Lung (tissue), 11 donors: ENCODE measurements at regions not wholly inside any gene's neighbourhood (a gene's known extent, or its start where the extent isn't known, plus 50 kb on each side); places are given as distances from the start of the nearest gene placed in this dataset.

Source experiments
- ATAC-seq: fragments of 200-7000 bp; cut with Tn5 transposase; one replicate; pipeline ENCODE4 v1.9.1; 2020; ENCODE audit warnings: moderate number of reproducible peaks; ENCODE audit not compliant: insufficient read depth, low FRiP score
- DNase-seq, 3 donors: peaks; one replicate each; pipeline ENCODE4 v3.0.0-alpha.2; 2013 to 2017
- H3K27ac ChIP-seq, 2 donors: one replicate each; pipeline ENCODE4 v1.5.1; 2013; ENCODE audit warnings: mild to moderate bottlenecking in 2 of 2, moderate library complexity in 2 of 2, control low read depth in 1 of 2, inconsistent platforms in 1 of 2, low read depth in 1 of 2, low read length in 1 of 2
- H3K27me3 ChIP-seq, 3 donors: one replicate each; pipeline ENCODE4 v1.5.1; 2013; ENCODE audit warnings: low read length in 2 of 3; ENCODE audit not compliant: control insufficient read depth in 3 of 3, insufficient read depth in 3 of 3
- H3K36me3 ChIP-seq, 4 donors: one replicate each; pipeline ENCODE4 v1.5.1; 2013; ENCODE audit warnings: low read length in 4 of 4, mild to moderate bottlenecking in 1 of 4, moderate library complexity in 1 of 4; ENCODE audit not compliant: control insufficient read depth in 4 of 4, insufficient read depth in 4 of 4
- H3K4me1 ChIP-seq, 5 donors: one replicate each; pipeline ENCODE4 v1.5.1; 2013; ENCODE audit warnings: low read length in 5 of 5, mild to moderate bottlenecking in 2 of 5, moderate library complexity in 1 of 5; ENCODE audit not compliant: control insufficient read depth in 5 of 5, insufficient read depth in 5 of 5
- H3K4me3 ChIP-seq: one replicate; pipeline ENCODE4 v1.5.1; 2013; ENCODE audit warnings: mild to moderate bottlenecking, control low read depth, moderate library complexity
- H3K9ac ChIP-seq, 2 donors: one replicate each; pipeline ENCODE4 v1.5.1; 2013; ENCODE audit warnings: low read length in 2 of 2, control low read depth in 1 of 2; ENCODE audit not compliant: insufficient read depth in 1 of 2
- H3K9me3 ChIP-seq, 4 donors: one replicate each; pipeline ENCODE4 v1.5.1; 2013; ENCODE audit warnings: low read length in 3 of 4, mild to moderate bottlenecking in 1 of 4, moderate library complexity in 1 of 4; ENCODE audit not compliant: control insufficient read depth in 4 of 4, insufficient read depth in 3 of 4
- CTCF ChIP-seq: IDR thresholded peaks from 2 replicates; pipeline ENCODE4 v1.5.1; 2012; ENCODE audit warnings: mild to moderate bottlenecking; ENCODE audit errors: control extremely low read depth, extremely low read depth
- WGBS, 2 donors: extraction: QIAGEN DNeasy Blood & Tissue Kit; methylation state at CpG; one replicate each; pipeline ENCODE4 v1.1.7; 2013; 5-methylcytosine and 5-hydroxymethylcytosine counted together
- donor health status: control.
- donor health status: control.
- donor health status: Bipolar disorder and iron deficiency.
- donor health status: healthy.
- donor health status: DM: yes; HTN: yes; CAD: no.

- H3K4me3 ChIP-seq: no peak overlapping the region
- no peak overlapping the region for H3K27ac ChIP-seq
- no peaks in the 10 kb centered on the region for H3K36me3 ChIP-seq
- no peak for TF ChIP-seq CTCF
- H3K9me3 ChIP-seq: no peaks in the 10 kb centered on the region
- peak in 2 of 3 donors; percentile 55 to 74 for DNase-seq
- no peak overlapping the region for H3K9ac ChIP-seq
- no peak for ATAC-seq
- no peaks in the 10 kb centered on the region for H3K27me3 ChIP-seq
- peaks cover 0 to 51% (median 8%) of the 10 kb centered on the region in 5 donors for H3K4me1 ChIP-seq
- 76 to 79% methylated on average over 2 of the region's 2 CpGs for WGBS, 2 donors
Observed at GRCh38 chr6:139711804-139712585, 337.5 kb upstream of the CITED2 start.

GRCh38 chr6:139710556-139710955, 336.1 kb upstream of the CITED2 start:
- TF ChIP-seq CTCF: no peak

GRCh38 chr6:139708337-139709199, 334.1 kb upstream of the CITED2 start:
- H3K27me3 ChIP-seq: no peaks in the 10 kb centered on the region
- peaks cover 0 to 44% (median 8%) of the 10 kb centered on the region in 5 donors for H3K4me1 ChIP-seq
- DNase-seq: peak; percentile 60 to 85 (median 78)

More at GRCh38 chr6:139710556-139710955, 336.1 kb upstream of the CITED2 start:
- Histone ChIP-seq H3K36me3 (no peaks in the 10 kb centered on the region), H3K27ac (no peak overlapping the region), H3K4me1 (peaks cover 0 to 51% (median 8%) of the 10 kb centered on the region in 5 donors), H3K9me3 (no peaks in the 10 kb centered on the region), H3K27me3 (no peaks in the 10 kb centered on the region), H3K4me3 (no peak overlapping the region), H3K9ac (no peak overlapping the region)
- ATAC-seq (no peak), DNase-seq (peak; percentile 59 to 94 (median 90))

More at GRCh38 chr6:139708337-139709199, 334.1 kb upstream of the CITED2 start:
- Histone ChIP-seq H3K27ac (peak overlapping the region; percentile 37 to 45), H3K9me3 (no peaks in the 10 kb centered on the region), H3K36me3 (no peaks in the 10 kb centered on the region), H3K9ac (no peak overlapping the region), H3K4me3 (no peak overlapping the region)
- peak; percentile 68 for ATAC-seq
- TF ChIP-seq CTCF: no peak
- 43 to 67% methylated on average over 6 of the region's 6 CpGs for WGBS, 2 donors
